ENCODE measurements at regions not wholly inside any gene's neighbourhood (a gene's known extent, or its start where the extent isn't known, plus 50 kb on each side); places are given as distances from the start of the nearest gene placed in this dataset.

GRCh38 chr5:119820608-119821007 lies 191.2 kb downstream of the FAM170A start:
- no peak for TF ChIP-seq CTCF (IDR thresholded peaks at IDR 0.05)
- no peak for TF ChIP-seq EP300 (IDR thresholded peaks at IDR 0.05)
- no peak for TF ChIP-seq POLR2A (IDR thresholded peaks at IDR 0.05)

Data from tibial nerve (tissue), 4 donors.